Colon (tissue), 2 donors: ENCODE measurements at regions not wholly inside any gene's neighbourhood (a gene's known extent, or its start where the extent isn't known, plus 50 kb on each side); places are given as distances from the start of the nearest gene placed in this dataset.

Source experiments
- FAIRE-seq: peaks from 2 replicates; lab custom pipeline; 2012; peaks lifted over from hg19 to GRCh38; lab: Jason Lieb, UNC
- donor health status: control.
- donor health status: control.

DNA sequence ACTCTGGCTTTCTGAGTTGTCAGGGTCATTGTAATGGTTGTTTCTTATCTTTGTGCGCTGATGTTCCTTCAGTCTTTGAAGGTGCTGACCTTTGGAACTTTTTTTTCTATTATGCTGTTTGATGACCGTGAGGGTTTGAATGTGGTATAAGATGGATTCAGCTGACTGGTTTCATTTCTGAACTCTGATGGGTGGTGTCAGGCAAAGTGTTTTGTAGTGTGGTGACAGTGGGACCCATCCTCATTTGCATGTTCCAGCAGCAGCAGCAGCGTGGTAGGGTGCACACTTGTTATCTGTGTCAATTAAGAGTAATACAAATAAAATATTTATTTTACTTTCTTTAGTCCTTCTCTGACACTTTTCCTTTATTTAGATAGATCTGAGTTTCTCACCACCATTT, 227.7 kb upstream of the PRR16 start:
- no peak for FAIRE-seq

GRCh38 chr5:120239086-120239485, 225.0 kb upstream of the PRR16 start:
- no peak for FAIRE-seq

- no peak for FAIRE-seq
Observed at GRCh38 chr5:120240706-120241105, 223.4 kb upstream of the PRR16 start.

DNA sequence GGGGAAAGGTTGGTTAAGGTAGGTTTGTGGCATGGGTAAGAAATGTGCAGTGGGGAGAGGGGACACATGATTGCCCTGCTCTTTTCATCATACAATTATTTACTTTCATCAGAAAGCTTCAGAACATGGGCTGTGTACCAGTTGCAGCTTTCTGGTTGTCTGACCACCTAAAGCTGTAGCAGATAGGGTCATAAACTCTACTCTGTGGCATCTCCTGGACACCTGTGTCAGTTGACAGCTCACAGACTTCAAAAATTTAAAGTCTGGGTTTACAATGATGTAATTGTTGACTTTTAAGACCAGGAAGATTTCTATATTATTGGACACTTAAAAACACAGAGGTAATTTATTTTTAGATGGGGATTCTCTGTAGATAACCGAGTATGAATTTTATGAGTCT, 222.7 kb upstream of the PRR16 start:
- no peak for FAIRE-seq

DNA sequence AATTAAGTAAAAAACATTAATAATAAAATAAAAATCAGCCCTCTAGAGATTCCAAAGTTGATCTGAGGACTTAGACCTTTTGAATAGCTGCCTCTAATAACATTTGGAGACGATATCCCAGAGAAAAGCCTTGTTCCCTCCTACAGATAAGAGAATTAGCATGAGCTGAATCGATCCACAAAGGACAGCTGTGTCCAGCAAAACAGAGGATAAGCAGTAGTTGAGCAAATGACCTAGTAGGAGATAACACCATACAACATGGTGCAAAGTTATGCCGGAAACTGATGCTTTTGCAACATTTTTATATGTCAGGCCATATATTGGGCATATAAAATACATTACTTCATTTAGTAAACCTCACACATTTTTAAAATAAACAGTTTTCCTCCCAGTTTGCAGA, 212.2 kb upstream of the PRR16 start:
- no peak for FAIRE-seq

DNA sequence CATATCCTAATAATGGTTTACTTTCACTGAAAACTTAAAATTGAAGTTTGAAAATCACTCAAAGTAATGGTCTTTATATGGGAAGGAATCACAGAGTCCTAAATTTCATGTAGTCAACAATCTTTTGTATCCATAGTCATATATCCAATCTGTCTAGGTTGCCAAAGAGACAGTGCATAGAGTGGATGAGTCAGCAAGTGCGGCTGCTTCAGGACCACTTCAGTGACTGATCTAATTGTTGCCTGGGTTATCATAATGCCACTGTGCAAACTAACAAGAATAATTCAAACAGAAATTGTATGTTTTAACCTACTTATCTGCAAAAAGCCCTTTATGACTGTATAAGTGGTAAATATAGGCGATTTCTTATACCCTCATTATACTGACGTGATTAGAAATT, 211.3 kb upstream of the PRR16 start:
- FAIRE-seq, result no peak

GRCh38 chr5:120254385-120254784, 209.7 kb upstream of the PRR16 start:
- no peak for FAIRE-seq

GRCh38 chr5:120255214-120255613, 208.9 kb upstream of the PRR16 start:
- no peak for FAIRE-seq

DNA sequence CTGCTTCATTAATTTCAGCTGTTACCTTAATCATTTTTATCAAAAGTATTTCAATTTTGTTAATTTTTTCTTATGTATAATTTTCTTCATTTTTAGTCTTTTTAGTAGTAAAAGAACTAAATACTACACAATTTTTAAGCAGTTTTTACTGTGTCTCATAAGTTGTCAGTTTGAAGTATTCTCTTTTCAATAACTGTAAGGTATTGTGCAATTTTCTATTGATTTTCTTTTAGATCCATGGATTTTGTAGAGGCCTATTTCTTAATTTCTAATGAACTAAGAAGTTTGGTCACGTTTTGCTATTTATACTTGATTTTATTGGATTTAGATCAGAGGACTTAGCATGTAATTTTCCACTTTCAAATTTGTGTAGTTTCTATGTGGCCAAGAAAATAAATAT, 207.7 kb upstream of the PRR16 start:
- peak; percentile 33 for FAIRE-seq

DNA sequence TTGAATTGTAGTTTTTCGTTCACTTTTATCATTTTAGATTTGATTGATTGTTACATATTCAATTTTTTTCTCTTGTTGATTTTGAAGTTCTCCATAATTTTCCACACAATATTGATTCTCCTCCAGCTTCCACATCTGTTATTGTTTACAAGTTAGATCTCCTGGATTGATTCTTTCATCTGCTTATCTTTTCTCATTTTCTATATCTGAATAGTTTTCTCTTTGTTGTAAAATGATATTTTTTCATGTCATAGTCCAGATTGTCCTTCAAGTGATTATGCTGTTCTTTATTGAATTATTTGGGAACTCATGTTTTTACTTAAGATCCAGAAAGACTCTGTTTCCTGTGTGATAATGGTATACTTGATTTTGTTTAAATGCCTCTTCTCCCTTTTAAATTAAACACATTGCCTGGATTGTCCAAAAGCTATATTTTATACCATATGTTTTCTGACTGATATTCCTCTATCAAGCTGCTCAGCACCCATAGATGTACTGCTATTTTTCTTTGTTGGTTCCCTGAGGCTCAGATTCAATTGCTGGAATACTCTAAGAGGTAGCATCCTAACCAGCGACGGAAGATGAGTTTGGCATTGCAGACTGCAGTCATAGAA, 206.6 kb upstream of the PRR16 start:
- FAIRE-seq, result no peak

DNA sequence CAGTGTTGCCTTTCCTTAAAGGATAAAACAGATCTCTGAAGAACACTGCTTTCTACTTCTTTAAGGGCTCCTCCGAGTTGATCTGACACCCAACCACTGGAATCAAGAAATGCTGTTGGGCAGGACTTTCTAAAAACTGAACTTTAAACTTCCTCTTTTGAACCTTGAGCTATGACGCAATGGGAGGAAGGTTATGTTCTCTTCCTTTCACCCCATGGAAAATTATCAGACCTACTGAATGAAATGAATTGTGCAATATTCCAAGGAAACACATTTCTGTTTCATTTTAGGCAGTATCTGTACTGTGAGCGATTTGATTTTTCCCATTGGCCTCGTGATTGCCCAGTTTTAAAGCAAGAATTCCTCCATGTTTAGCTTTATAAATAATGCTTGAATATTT, 206.0 kb upstream of the PRR16 start:
- FAIRE-seq, result no peak

DNA sequence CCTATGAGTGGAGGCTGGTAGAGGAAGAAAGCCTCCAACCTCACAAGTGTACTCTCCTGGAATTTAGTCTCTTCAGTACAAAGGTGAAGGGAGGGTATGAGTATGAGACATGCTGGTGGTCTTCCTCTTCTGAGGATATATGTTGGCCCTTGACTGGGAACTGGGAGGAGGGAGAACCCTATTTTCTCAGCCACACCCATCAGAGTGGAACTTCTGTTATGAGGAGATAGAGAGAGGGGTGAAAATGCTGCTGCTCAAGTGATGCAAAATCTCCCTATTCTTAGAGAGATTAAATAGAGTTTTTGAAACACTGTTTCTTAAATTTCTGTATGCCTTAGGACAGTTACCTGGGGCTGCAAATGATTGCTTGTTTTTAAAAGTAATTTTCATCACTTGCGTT, 203.4 kb upstream of the PRR16 start:
- no peak for FAIRE-seq

- no peak for FAIRE-seq
Observed at GRCh38 chr5:120270498-120270897, 193.6 kb upstream of the PRR16 start.

DNA sequence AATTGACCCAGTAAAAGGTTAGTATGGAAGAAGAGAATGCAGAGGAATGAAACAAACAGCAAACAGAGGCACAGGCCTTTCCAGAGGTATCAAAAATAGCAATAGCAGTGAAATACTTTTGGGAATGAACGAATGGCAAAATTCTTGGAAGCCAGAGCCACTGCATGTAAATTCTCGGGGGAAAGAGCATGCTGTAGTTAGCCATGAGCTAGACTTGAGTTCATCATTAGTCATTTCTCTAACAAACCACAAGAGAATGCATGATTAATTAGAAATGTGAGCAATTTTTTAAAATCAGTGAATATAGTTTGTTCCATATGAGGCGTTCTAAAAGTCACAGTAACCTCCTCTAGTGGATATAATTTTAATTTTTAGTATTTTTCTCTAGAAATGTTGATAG, 170.3 kb upstream of the PRR16 start:
- FAIRE-seq, result no peak

DNA sequence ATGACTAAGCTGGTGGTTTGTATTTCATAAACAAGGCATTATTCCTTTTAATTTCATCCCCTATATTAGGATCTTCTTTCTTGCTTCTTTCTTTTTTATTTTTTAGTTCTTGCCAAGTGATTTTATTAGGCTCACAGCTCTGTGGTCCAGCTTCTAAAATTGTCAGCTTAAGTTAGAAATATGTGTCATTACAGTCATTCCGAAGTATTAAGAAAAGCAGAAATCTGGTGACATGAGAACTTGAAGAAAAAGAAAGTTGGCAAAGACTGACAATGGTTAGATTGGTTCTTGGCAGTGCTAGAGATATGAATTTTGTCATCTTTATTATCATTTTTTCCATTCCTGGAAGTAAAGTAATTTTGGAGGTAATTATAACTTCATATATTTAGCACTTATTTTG, 166.5 kb upstream of the PRR16 start:
- FAIRE-seq, result no peak

- no peak for FAIRE-seq
Observed at GRCh38 chr5:120298981-120299380, 165.1 kb upstream of the PRR16 start.

GRCh38 chr5:120304663-120305062, 159.4 kb upstream of the PRR16 start:
- FAIRE-seq, result no peak

DNA sequence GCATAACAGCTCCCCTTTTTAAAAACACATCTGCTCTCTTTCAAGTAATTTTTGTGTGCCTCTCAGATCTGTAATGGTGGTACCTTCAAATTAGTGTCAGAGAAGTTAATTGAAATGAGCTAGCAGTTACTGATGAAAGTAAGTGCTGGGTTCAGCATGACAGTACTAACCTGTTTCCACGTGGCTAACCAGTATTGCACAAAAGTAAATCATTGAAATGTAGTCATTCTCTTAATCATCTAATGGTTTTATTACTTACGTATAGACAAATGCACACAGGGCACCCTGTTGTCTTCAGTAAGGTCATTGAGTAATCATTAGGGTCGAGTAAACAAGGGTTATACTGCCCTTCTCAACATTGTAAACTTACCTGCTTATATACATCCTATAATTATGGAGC, 157.8 kb upstream of the PRR16 start:
- no peak for FAIRE-seq

DNA sequence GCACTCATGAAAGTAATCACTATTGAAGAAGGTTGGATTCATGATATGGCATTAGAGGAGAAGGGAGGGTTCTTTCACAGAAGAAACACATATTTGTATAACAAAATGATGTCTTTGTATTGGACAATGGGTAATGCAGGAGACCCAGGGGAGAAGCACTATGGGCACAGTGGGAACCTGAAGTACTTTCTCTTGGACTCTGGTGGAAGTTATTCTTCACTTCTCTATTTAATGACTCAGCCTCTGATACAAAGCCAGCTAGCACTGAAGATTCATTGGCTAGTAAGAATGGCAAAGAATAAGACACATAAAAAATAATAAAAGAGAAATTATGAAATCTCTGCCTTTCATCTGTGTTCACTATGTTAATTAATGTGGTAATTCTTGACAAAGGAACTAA, 149.9 kb upstream of the PRR16 start:
- FAIRE-seq, result no peak

DNA sequence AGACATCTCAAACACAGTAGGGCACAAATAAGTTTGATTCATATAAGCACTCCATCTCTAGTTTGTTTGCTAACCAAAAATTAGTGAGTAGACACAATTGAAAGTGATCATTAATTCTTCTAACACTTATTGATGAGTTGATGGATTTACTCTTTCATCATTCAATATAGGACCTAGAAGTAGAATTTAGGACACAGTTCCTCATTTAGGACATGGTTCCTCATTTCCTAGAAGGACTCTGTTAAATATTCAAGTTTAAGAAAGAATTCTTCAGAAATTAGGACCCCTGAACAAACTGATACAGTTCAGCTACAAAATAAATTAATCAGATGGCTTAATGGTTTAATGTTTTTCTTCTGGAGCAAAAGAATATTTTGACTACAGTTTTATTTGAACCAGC, 143.5 kb upstream of the PRR16 start:
- FAIRE-seq, result no peak

GRCh38 chr5:120326651-120327050, 137.4 kb upstream of the PRR16 start:
- FAIRE-seq, result no peak

DNA sequence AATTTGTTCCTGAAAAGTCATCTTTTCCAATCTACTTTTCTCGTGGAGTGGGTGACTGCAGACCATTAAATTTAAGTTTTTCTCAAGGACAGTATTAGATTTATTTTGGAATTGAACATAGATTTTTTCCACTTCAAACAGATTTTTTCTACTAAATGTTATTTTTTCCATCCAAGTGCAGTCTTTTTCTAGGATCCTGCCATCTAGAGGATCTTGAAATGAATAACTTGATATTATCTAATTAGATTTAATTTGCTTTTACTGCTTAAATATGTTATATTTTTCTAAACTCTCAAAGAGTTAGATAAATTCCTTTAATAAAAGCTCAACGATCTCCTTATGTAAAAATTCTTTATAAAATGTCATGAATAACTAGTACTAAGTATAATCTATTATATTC, 136.9 kb upstream of the PRR16 start:
- FAIRE-seq, result no peak

- no peak for FAIRE-seq
Observed at GRCh38 chr5:120329095-120329494, 135.0 kb upstream of the PRR16 start.

- FAIRE-seq, result no peak
Observed at GRCh38 chr5:120330558-120330957, 133.5 kb upstream of the PRR16 start.

DNA sequence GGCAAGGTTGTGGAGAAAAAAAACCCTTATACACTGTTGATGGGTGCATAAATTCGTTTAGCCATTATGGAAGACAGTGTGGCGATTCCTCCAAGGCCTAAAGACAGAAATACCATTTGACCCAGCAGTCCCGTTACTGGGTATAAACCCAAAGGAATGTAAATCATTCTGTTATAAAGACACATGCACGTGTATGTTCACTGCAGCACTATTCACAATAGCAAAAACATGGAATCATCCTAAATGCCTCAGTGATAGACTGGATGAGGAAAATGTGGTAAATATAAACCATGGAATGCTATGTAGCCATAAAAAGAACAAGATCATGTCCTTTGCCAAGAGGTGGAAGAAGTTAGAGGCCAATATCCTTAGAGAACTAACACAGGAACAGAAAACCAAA, 119.9 kb upstream of the PRR16 start:
- no peak for FAIRE-seq
